ENCODE measurements at regions not wholly inside any gene's neighbourhood (a gene's known extent, or its start where the extent isn't known, plus 50 kb on each side); places are given as distances from the start of the nearest gene placed in this dataset.

- no peak for TF ChIP-seq ZNF782 (CRISPR knock-in tag; IDR thresholded peaks at IDR 0.05; ENCODE audit: borderline replicate concordance)
- TF ChIP-seq ZNF180 (CRISPR knock-in tag; IDR thresholded peaks at IDR 0.05; ENCODE audit: borderline replicate concordance, low read depth) = no peak
- no peak for TF ChIP-seq GPBP1L1 (CRISPR knock-in tag; IDR thresholded peaks at IDR 0.05)
- no peak for TF ChIP-seq SOX6 (IDR thresholded peaks at IDR 0.05)
- TF ChIP-seq SOX6 (CRISPR knock-in tag; IDR thresholded peaks at IDR 0.05) = no peak
- no peak for TF ChIP-seq TAF15 (IDR thresholded peaks at IDR 0.05; ENCODE audit: low read depth, low read length, poor library complexity, severe bottlenecking)
- TF ChIP-seq RAD21 (CRISPR knock-in tag; IDR thresholded peaks at IDR 0.05) = no peak
- no peak for TF ChIP-seq ZNF335 (CRISPR knock-in tag; IDR thresholded peaks at IDR 0.05)
These were observed 230.1 kb downstream of the SEC16B start (continued) for GRCh38 chr1:177739780-177740179.

DNA sequence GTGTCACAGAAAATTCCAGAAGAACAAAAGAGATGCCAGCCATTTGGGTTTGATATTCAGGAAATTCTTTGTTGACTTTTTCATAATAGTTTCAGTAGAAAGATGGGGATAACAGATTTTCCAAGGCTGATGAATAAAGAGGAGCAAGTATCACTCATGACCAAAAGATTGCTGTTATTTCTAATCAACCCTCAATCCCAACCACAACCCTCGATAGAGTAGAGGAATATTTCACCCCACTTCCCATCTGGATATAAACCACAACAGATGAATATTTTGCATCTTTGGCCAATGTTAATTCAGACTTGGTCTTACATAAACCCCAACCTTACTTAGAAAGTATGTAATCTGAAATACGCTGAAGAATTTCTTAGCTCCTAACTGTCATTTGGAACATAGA lies 232.4 kb downstream of the SEC16B start:
- no TSS peak for BruUV-seq (replicated peaks)
- ATAC-seq = no peak
- no peak overlapping the region for H2AFZ ChIP-seq (ENCODE audit: low read length)
- in situ Hi-C loops (cut with HindIII; ENCODE audit: extremely low pct_ligation_motif_present, low pct_unique_long_range_greater_than_20kb) (no loop called here), intact Hi-C loops (cut with micrococcal nuclease; ENCODE audit: unreplicated experiment) (no loop called here)
- H3K79me2 ChIP-seq (ENCODE audit: insufficient read depth, low read length) = no peaks in the 10 kb centered on the region
- H3K4me3 ChIP-seq (replicated peaks in 1 of 3; ENCODE audit: insufficient read depth in 1 of 3, low read depth in 2 of 3, low read length in 3 of 3) = no peak overlapping the region
- H3K27me3 ChIP-seq (ENCODE audit: control insufficient read depth in 1 of 2, insufficient read depth in 2 of 2, low read length in 2 of 2) = no peaks in the 10 kb centered on the region
- DNase-seq (ENCODE audit: low spot score) = no peak
- no peaks in the 10 kb centered on the region for H4K20me1 ChIP-seq (ENCODE audit: insufficient read depth, low read length)
- FAIRE-seq = no peak
- no peak for TF ChIP-seq FOXP1 (IDR thresholded peaks at IDR 0.05)
- TF ChIP-seq FOXP1 (CRISPR knock-in tag; IDR thresholded peaks at IDR 0.05) = no peak
- no peak for TF ChIP-seq ZFY (CRISPR knock-in tag; IDR thresholded peaks at IDR 0.05)
- TF ChIP-seq, protein P1, sequence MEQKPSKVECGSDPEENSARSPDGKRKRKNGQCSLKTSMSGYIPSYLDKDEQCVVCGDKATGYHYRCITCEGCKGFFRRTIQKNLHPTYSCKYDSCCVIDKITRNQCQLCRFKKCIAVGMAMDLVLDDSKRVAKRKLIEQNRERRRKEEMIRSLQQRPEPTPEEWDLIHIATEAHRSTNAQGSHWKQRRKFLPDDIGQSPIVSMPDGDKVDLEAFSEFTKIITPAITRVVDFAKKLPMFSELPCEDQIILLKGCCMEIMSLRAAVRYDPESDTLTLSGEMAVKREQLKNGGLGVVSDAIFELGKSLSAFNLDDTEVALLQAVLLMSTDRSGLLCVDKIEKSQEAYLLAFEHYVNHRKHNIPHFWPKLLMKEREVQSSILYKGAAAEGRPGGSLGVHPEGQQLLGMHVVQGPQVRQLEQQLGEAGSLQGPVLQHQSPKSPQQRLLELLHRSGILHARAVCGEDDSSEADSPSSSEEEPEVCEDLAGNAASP (CRISPR knock-in tag; IDR thresholded peaks at IDR 0.05; ENCODE audit: borderline replicate concordance) = no peak
- TF ChIP-seq ATF2 (CRISPR knock-in tag; IDR thresholded peaks at IDR 0.05) = no peak
- no peak overlapping the region for H3K27ac ChIP-seq (ENCODE audit: extremely low read length, insufficient read depth, low read length)
- ChIA-PET POLR2A (no interaction called here), CTCF (ENCODE audit: low intra/inter-chr PET ratio, low total read pairs) (no interaction called here)
- H3K4me2 ChIP-seq (ENCODE audit: low read depth, low read length) = no peak overlapping the region
- no peak overlapping the region for H3K9ac ChIP-seq (ENCODE audit: insufficient read depth, low read depth, low read length)
- H3K36me3 ChIP-seq (replicated peaks in 1 of 2; ENCODE audit: control insufficient read depth in 1 of 2, insufficient read depth in 2 of 2, low read length in 2 of 2) = no peaks in the 10 kb centered on the region
- no peaks in the 10 kb centered on the region; the same call in 1 of the 2 replicates for H3K4me1 ChIP-seq (ENCODE audit: insufficient read depth, low read length)
- WGBS (ENCODE audit: low lambda C conversion rate) = 42% methylated on average over 2 of the region's 2 CpGs
- no peaks in the 10 kb centered on the region for H3K9me3 ChIP-seq (ENCODE audit: low read length)

Data from HepG2 (cell line).